ENCODE measurements at regions not wholly inside any gene's neighbourhood (a gene's known extent, or its start where the extent isn't known, plus 50 kb on each side); places are given as distances from the start of the nearest gene placed in this dataset.

DNA sequence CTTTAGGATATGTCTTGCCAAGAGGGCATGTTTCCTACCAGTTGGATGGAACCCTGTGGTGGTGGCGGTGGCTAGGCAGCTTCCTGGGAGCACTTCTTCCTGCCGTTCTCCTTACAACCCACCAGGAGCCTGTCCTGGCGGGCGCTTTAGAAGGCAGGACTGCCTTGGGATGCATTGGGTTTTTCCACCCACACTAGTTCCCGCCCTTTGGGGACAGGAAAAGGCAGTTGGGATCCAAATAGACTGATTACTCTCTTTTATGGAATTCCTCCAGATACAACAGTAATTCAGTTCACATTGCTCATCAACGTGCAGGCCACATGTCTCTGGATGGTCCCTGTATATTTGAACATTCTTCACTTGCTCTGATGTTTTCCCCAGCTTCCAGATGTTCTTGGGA lies 305.7 kb upstream of the SSTR1 start:
- peak; percentile 84 for DNase-seq

DNA sequence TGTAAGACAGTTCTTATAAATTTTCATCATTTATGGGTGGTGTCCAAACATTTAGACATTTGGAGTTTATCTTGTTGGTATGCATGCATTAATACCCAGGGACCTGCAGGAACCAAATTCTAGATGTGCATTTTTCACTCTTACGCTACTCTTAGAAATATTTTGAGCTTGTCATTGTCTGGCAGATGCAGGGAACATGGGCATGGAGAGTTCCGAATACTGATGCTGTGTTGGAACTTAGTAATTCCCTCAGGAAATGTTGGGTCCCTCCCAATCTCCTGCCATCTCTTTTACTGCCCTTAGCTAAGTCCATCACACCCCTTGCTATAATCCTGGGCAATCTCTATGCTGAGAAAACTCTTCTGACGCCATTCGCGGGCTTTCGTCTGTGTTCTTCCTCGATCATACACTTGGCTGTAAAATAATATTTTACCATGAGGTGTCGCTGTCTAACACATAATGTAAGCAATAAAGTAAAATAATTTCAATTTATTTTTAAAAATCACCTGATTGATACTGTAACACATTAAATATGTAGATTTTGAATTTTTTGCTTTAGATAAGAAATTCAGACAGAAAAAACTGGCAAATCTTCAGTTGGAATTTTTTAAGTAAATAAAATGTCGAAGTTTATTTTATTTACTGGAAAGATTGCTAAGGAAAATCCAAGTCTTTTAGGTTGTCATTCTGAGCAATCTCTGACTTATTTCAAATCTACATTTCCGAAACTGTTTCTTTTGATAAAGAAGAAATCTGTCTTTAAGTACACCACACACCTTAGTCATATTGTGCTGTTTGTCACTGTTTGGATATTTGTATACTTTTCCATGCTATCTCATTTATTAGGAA lies 304.1 kb upstream of the SSTR1 start:
- DNase-seq, result peak; percentile 59

DNA sequence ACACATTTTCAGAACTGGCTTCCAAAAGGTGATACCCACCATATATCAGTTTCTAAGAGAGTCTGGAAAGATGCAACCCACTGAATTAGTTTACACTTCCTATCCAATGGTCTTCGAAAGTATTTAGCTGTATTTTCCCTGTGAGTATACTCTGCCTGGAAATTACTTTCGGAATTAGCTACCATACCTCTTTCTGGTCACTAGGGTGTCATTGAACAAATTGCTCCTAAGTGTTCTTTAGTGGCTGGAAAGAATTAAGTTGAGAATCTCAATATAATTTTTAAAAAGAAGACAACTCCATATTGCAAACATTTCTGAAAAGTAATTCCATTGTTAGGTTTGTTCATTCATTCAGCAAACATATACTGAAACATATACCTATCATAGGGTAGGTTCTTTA lies 283.1 kb upstream of the SSTR1 start:
- no peak for DNase-seq

DNA sequence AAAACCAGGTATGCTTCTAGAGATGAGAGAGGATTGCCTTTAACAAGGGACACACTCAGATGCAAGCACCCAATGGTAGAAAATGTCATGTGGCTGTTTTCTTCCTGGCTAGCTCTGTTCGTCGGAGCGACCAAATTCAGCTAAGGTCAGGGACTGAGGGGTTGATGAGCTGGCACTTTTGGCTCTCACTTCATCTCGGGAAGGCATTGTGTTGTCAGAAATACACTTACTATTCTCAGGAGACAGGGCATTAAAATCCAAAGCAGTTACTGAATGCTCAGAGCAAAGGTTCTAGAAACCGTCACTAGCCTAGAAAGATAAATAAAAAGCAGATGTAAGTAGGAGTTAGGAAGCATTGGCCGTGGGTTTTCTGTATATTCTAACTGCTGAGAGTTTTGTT lies 275.7 kb upstream of the SSTR1 start:
- DNase-seq, result peak; percentile 28

DNA sequence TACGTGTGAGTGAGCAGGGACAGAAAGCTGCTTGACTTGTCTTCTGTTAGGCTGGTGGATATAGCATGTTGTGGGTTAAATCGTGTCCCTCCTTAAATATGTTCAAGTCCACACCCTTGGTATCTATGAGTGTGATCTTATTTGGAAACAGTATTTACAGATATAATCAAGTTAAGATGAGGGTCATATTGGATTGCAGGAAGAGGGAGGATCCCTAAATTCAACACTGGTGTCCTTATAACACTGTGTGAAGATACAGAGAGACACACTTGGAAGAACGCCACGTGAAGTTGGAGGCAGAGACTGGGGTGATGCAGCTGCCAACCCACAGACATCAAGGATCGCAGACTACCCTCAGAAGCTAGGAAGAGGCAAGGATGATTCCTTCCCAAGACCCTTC lies 275.2 kb upstream of the SSTR1 start:
- DNase-seq, result no peak

DNA sequence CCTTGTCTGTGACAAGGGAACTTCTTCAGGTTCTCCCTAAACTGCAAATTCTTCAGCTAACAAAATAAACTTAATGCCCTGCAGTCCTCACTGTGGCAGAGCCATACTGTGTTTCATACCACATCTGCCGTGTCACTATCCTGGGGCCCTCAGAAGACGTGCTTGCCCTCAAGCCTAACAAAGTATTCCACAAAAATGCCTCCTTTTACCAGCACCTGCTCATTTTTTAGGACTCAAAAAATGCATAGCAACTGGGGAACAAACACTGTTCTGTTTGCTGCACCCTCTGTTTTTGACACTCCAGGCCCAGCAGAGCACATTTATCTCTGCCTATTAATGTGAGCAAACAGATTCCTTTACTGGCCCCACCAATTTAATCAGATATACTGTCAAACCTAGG lies 270.7 kb upstream of the SSTR1 start:
- DNase-seq, result no peak

DNA sequence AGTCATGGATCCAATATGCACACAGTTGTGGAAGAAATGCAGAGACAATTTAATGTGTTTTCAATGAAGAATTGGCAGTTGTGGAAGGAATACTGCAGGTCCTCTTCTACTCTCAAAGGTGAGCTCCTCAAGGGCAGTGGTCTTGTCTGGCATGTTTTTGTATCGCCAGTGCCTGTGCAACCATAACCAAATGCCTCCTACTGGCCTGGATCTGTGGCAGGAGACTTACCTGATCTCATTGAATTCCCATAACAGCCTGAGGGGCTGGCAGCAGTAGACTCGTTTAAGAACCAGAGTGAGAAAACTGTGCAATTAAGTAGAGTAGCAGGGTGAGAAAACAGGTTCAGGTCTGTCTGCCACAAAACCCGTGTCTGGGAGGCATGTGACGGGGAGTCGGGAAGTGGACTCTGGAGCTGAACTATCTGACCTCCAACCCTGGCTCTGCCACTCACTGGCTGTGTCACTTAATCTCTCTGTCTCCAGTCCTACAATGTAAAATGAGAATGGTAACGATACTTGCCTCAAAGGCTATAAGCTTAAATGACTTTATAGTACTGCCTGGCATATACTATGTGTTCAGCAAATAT lies 268.2 kb upstream of the SSTR1 start:
- DNase-seq, result no peak

DNA sequence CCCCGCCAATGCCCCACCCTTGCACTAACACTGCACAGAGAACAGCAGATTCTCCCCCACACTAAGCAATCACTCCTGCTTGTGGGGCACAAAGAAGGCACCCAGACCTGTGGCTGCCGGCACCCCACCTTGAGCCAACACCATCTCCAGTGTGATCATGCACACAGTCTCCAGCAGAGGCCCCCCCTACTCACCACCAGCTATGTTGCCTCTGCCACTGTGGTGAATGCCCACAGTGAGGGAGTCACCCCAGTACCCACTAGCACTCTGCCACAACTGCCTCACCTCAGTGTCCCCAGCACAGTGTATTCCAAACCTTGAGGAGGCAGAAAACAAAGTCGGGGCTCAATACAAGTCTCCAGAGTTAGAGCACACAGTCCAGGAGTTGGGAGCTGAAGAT lies 261.7 kb upstream of the SSTR1 start:
- DNase-seq, result no peak

DNA sequence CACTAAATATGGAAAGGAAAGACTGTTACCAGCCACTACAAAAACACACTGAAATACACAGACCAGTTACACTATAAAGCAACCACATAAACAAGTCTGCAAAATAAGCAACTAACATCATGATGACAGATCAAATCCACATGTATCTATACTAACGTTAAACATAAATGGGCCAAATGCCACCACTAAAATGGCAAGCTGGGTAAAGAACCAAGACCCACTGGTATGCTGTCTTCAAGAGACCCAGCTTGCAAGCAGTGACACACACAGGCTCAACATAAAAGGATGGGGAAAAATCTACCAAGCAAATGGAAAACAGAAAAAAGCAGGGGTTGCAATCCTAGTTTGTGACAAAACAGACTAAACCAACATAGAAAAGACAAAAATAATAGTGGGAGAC lies 260.9 kb upstream of the SSTR1 start:
- DNase-seq, result no peak

DNA sequence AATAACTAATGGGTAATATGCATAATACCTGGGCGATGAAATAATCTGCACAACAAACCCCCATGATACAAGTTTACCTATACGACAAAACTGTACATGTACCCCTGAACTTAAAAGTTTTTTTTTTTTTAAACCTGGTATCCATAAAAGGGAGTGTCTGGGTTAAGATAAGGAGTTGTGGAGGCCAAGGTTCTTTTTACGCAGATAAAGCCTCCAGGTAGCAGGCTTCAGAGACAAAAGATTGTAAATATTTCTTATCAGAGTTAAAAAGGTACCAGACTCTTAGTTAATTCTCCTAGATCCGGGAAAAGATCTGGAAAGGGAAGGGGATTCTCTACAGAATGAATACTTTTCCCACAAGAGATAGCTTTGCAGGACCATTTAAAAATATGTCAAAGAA lies 259.4 kb upstream of the SSTR1 start:
- no peak for DNase-seq

DNA sequence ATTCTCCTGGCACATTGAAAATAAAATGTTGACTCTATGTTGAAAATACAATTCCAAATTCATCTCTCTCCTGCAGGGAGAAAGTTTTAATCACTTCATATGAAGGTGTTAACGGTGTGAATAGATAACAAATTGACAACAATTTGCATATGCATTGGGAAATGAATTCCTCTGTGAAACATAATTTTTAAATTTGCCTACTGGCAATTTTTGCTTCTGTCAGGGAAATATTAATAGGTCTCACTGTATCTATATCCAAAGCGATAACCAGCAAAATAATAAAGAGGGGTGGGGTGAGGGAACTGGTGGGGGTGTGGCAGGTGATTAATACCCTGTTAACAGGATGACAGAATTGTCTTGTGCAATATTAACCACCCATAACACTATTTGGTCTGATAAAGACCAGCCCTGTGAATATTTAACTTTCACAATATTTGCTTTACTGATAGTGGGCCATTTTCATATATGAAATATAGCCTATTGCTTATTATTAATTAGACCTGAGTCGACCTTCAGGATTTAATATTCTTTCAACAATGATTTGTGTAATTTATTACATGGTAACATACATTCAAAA lies 239.0 kb upstream of the SSTR1 start:
- no peak for DNase-seq

DNA sequence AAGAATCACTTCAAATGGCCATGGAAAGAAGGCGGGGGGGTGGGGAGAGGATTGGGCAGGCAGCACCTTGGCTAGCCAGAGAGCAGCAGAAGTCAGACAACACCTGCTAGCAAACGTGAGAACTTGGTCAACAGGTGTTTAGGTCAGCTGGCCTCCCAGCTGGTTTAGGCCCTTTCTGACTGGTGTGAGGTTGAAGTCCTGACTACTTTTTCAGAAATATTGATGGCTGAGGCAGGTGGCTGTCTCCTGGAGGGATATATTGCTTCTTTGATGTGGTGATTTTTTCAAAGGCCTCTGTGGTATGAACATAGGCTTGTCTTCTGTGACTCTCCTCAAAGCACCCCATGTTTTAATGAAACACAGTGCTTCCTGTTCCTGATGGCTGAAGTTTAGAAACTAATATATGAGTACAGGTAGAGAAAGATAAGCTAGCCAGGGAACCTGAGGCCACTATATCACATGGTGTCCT lies 238.2 kb upstream of the SSTR1 start:
- DNase-seq, result no peak

DNA sequence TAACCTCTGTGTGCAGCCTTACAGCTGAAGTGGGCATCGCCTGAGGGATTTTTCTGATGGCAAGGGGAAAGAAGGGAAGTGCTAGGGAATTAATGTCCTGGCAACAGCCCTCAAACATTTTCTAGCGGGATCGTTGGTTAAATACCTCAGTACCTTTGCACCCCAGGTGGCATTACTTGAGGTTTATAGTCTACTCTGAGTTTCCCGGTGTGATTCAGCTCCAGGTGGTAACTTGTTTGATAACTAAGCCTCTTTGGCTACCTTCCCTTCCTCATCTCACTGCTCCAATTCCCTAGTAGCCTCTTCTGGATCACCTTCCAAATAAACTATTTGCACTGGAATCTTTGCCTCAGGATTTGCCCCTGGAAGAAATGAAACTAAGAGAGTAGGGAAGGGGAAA lies 237.0 kb upstream of the SSTR1 start:
- DNase-seq, result no peak

DNA sequence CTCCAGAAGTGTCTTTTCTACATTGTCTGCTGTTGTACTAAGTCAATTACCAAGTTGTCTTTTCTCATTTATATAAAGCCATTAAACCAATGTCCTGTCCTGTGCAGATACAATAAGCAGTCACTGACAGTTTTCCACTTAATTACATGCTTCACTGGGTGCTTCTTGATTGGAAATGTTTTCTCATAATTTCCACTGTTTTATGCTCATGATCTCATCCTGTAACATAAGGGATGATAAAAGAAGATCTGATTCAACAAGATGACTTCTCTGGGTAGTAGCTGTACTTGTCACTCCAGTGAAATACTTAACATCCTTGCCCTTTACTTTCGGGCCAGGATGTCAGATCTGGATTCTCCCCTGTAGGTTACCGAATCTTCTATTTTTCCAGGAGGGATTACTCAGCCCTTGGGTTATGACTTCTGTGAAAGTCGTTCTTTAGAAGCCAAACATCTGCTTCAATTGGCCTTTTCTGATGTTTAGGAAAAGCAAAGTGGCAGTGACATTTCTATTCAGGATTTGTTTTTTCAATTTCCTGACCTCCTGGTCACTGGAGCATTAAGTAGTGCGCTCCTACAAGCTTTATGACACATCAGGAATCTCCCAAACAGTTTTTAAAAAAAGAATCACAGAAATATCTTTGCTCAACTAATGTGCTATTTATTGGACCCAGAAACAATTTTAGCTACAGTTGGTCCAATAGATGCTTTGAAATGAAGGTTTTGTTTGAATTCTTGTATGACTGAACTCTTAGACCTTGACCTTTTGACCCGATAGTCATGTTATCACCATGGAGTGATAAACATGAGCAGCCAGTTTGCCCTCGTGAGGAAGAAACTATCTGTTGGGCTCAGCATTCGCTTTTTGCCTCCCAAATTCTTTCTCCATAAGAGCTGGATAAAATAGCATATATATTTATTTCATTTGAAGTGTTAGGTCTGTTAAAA lies 234.5 kb upstream of the SSTR1 start:
- peak; percentile 4 for DNase-seq

DNA sequence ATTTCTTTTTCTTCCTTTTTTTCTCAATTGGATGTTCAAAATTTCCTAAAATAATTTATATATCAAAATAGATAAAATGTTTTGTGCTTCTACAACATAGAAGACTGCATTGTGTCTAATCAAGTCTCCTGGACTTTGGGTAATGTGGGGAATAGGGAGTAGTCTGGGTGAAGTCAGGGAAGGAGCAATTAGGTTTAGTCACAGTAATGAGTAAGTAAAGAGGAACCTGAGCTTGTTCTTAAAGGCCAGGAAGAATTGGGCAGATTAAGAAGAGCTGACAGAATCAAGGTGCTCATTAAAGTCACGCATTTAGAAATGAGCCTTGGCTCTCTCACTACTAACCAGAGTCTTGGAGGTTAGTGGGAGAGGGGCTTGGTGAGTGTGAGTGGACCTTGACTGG lies 233.3 kb upstream of the SSTR1 start:
- DNase-seq, result peak; percentile 2

DNA sequence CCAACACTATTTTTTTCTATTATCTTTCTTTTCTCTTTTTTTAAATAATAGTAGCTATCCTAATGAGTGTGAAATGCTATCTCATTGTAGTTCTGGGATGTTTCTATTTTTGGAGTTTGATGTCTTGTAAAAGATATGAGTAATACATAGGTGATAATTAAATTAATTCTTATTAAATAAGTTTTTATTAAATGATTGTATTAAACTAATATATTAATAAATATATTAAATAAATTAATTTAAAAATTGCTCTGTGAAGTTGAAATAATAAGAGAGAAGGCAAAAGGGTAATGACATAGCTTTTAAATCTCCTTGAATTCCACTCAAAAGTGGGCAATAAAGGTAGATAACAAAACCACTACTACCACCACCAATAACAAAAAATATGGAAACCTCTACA lies 230.2 kb upstream of the SSTR1 start:
- no peak for DNase-seq

DNA sequence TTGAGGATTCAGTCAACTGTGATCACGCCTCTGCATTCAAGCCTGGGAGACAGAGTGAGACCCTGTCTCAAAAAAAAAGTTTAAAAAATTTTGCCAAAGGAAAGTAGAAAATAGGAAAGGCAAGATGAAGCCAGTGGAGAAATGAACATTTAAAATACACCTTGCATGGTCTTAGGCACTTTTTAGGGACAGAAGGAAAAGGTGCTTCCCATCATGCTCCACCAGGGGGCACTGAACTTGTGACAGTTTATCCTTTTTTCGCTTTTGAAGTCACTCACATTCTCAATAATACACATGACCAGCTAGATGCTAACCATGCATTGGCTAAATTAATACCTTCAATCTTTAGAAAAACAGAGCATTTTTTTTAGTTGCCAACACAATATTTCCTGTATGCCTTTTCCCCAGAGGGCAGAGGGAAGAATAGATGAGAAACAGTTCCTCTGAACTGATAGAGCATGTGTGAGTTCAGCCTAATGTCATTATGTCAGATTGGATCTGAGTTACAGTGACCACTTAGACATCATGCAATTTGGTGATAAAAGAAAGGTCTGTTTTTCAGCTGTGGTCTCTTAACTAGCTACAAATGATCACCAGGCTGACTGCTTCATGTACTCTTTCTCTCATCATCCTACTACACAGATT lies 221.8 kb upstream of the SSTR1 start:
- peak; percentile 58 for DNase-seq

DNA sequence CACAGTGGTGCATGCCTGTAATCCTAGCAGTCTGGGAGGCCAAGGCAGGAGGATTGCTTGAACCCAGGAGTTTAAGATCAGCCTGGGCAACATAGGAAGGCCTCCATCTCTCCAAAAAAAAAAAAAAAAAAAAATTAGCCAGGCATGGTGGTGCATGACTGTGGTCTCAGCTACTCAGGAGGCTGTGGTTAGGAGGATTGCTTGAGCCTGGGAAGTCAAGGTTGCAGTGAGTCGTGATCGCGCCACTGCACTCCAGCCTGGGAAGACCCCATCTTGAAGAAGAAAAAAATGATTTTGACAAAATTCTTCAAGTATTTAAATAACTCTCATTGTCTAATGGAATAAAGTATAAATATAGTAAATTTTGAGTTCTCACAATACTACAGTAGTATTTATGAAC lies 219.2 kb upstream of the SSTR1 start:
- peak; percentile 49 for DNase-seq

DNA sequence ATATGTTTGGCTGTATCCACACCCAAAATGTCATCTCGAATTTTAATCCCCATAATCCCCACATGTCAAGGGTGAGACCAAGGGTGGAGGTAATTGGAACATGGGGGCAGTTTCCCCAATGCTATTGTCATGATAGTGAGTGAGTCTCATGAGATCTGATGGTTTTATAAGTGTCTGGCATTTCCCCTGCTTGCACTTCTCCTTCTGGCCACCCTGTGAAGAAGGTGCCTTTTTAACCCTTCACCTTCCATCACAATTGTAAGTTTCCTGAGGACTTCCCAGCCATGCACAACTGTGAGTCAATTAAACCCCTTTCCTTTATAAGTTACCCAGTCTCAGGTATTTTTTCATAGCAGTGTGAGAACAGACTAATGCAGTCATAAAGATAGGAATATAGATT lies 216.7 kb upstream of the SSTR1 start:
- DNase-seq, result no peak

DNA sequence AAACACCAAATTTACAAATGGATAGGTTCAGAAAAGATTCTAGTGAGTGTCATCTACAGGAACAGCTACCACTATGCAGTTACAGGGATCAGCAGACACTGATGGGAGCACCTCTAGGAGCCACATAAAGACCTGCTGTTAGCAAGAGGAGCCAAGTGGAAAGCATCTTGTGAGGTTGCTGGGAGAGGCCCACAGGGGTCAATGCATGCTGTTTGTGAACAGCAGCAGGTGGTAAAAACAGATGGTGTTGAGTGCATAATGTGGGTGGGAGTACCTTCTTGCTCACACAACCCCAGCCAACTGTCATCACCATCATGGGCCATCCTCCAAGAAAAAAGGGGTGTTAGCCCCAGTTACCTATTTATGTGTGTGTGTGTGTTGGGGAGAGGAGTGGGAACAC lies 215.2 kb upstream of the SSTR1 start:
- no peak for DNase-seq

DNA sequence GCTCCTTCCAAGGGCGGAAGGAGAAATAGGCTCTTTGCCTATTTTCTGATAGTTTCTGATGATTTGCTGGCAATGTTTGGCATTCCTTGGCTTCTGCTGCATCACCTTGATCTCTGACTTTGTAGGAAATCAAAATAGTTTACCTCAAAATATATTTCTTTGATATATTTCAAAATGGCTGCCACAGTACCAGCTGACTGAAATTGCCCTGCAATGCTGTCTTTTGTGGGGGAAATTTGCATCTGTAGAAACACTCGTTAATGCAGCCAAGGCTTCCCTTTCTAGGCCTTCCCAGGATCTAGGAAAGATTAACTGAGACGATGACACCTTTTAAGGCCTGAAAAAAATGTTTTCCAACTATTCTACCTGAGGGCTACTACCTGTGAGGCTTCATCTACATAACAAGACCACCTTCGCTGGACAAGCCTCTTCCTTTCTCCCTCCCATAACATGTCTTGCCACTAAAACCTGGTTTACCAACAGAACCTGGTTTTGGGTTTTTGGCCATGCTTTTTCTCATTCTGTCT lies 212.8 kb upstream of the SSTR1 start:
- no peak for DNase-seq

DNA sequence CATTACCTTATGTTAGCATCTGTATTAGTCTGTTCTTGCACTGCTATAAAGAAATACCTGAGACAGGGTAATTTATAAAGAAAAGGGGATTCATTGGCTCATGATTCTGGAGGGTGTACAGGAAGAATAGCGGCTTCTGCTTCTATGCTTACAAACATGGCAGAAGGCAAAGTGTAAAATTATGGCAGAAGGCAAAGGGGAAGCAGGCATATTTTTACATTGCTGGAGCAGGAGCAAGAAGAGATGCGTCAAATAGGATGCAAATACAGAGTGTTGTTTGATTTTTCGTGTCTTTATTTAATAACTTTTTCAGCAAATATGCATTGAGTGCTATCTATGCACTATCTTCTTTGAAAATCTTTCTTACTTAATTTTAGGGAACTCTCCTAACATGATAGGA lies 210.7 kb upstream of the SSTR1 start:
- no peak for DNase-seq

Measured in fibroblast of skin of abdomen (primary cell).